Neural progenitor cell (in vitro differentiated cells): ENCODE measurements at regions not wholly inside any gene's neighbourhood (a gene's known extent, or its start where the extent isn't known, plus 50 kb on each side); places are given as distances from the start of the nearest gene placed in this dataset.

Experiments used
- DNase-seq: peaks from one replicate; pipeline ENCODE4 v3.0.0-alpha.2; 2016; ENCODE audit warnings: low spot score
- H2AFZ ChIP-seq: fragments of 200-600 bp; sonication (generic); replicated peaks from 2 replicates; pipeline ENCODE4 v1.6.1; 2016; ENCODE audit warnings: antibody characterized with exemption
- H3F3A ChIP-seq: fragments of 200-600 bp; sonication (generic); 2 replicates; pipeline ENCODE4 v1.6.1; 2016; ENCODE audit warnings: antibody characterized with exemption, low read depth
- H3K27ac ChIP-seq: fragments of 200-600 bp; sonication (generic); 2 replicates; pipeline ENCODE4 v1.5.1; 2016; ENCODE audit warnings: mild to moderate bottlenecking
- H3K27me3 ChIP-seq: fragments of 200-600 bp; sonication (generic); 2 replicates; pipeline ENCODE4 v1.6.1; 2016; ENCODE audit warnings: mild to moderate bottlenecking, moderate library complexity
- H3K36me3 ChIP-seq: fragments of 200-600 bp; sonication (generic); 2 replicates; pipeline ENCODE4 v1.5.1; 2016
- H3K4me1 ChIP-seq: fragments of 200-600 bp; sonication (generic); 2 replicates; pipeline ENCODE4 v1.6.1; 2016; ENCODE audit warnings: mixed run types
- H3K4me2 ChIP-seq: fragments of 200-600 bp; sonication (generic); 2 replicates; pipeline ENCODE4 v1.6.1; 2016
- H3K4me3 ChIP-seq: fragments of 200-600 bp; sonication (generic); 2 replicates; pipeline ENCODE4 v1.5.1; 2016
- H3K79me2 ChIP-seq: fragments of 200-600 bp; sonication (generic); 2 replicates; pipeline ENCODE4 v1.6.1; 2016; ENCODE audit warnings: low read depth
- H3K9ac ChIP-seq: fragments of 200-600 bp; sonication (generic); 2 replicates; pipeline ENCODE4 v1.6.1; 2016
- H3K9me3 ChIP-seq: fragments of 200-600 bp; sonication (generic); 2 replicates; pipeline ENCODE4 v1.5.1; 2016; ENCODE audit warnings: low read depth
- H4K20me1 ChIP-seq: fragments of 200-600 bp; sonication (generic); 2 replicates; pipeline ENCODE4 v1.6.1; 2016; ENCODE audit warnings: low read depth
- H3K27ac Mint-ChIP-seq: 3 replicates; pipeline ENCODE4 v1.8.0; 2021; ENCODE audit warnings: mixed read lengths
- H3K27me3 Mint-ChIP-seq: 2 replicates; pipeline ENCODE4 v1.8.0; 2022; ENCODE audit warnings: low read depth, mild to moderate bottlenecking, inconsistent platforms, moderate library complexity, mixed read lengths; ENCODE audit not compliant: insufficient read depth
- H3K36me3 Mint-ChIP-seq: 3 replicates; pipeline ENCODE4 v1.8.0; 2021; ENCODE audit warnings: mixed read lengths
- H3K4me1 Mint-ChIP-seq: 3 replicates; pipeline ENCODE4 v1.8.0; 2021; ENCODE audit warnings: mixed read lengths
- H3K4me3 Mint-ChIP-seq: 3 replicates; pipeline ENCODE4 v1.8.0; 2021; ENCODE audit warnings: mild to moderate bottlenecking, moderate library complexity, mixed read lengths
- H3K9me3 Mint-ChIP-seq: 3 replicates; pipeline ENCODE4 v1.8.0; 2020; ENCODE audit warnings: mixed read lengths
- CTCF ChIP-seq: fragments of 200-600 bp; sonication (generic); IDR thresholded peaks from 2 replicates; pipeline ENCODE4 v1.5.1; 2017; ENCODE audit warnings: antibody characterized with exemption, mild to moderate bottlenecking
- EZH2 ChIP-seq: fragments of 200-600 bp; sonication (generic); IDR thresholded peaks from 2 replicates; pipeline ENCODE4 v1.6.1; 2017; ENCODE audit warnings: antibody characterized with exemption, mild to moderate bottlenecking, moderate library complexity
- EZH2phosphoT487 ChIP-seq: fragments of 200-600 bp; sonication (generic); IDR thresholded peaks from 2 replicates; pipeline ENCODE4 v1.6.1; 2017; ENCODE audit warnings: antibody characterized with exemption

DNA sequence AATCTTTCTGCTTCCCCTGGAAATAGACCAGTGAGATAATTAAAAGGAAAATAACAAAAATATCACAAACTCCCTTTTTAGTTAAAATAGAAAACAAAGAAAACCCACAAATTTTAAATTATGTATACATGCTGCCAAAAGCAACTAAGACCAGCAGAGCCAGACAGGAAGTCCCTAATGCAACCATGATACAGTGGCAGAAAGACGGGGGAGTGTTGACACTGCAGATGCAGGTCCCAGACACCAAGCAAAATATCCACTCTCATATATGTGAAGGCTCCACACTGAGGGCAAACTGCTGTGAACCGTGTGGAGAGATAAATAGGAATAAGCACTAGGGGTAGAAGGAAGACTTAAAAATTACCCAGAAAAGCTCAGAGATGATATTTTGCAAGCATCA, 401.0 kb downstream of the BTG1 start:
- Mint-ChIP-seq H3K9me3 (no peaks in the 10 kb centered on the region), H3K4me3 (no peak overlapping the region), H3K27ac (no peak overlapping the region), H3K27me3 (no peaks in the 10 kb centered on the region), H3K4me1 (no peaks in the 10 kb centered on the region), H3K36me3 (no peaks in the 10 kb centered on the region)
- no peak overlapping the region for H3K4me3 ChIP-seq
- H3K79me2 ChIP-seq: no peaks in the 10 kb centered on the region
- no peaks in the 10 kb centered on the region for H3K36me3 ChIP-seq
- no peak for TF ChIP-seq EZH2phosphoT487
- no peak for TF ChIP-seq CTCF
- TF ChIP-seq EZH2: no peak
- H3K4me1 ChIP-seq: peaks cover 12% of the 10 kb centered on the region
- no peak for DNase-seq
- H3F3A ChIP-seq: no peaks in the 10 kb centered on the region
- no peaks in the 10 kb centered on the region for H3K9me3 ChIP-seq
- no peak overlapping the region for H3K9ac ChIP-seq
- H3K27me3 ChIP-seq: no peaks in the 10 kb centered on the region
- peak overlapping the region; percentile 61 for H2AFZ ChIP-seq
- no peaks in the 10 kb centered on the region for H4K20me1 ChIP-seq
- H3K4me2 ChIP-seq: no peak overlapping the region
- no peak overlapping the region for H3K27ac ChIP-seq

DNA sequence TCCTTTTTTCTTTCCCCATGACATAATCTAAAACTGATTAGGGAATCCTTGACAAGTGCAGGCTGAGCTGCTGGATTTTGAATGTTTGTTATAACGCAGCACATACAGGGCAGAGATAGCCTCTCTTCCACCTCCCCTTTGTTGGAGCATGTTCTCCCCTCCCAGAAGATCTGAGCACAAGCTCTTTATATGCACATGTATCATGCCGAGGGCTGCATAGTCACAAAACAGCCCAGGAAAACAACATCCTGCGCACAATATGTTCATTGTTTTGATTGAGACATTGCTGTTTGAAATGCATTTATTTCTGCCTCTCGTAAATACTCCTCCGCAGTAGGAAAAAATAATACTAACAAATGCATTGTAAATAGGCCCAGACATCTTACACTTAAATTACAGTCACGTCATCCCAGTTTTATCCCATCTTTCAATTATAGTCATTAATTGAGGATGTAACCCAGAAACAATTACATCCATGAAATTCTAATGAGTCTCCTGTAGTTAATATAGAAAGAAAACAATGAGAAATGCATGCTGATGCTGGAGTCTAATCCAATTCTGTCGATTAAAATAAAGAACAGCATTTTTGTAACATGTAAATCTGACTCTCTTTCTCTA, 401.8 kb downstream of the BTG1 start:
- Histone ChIP-seq H3K9me3 (no peaks in the 10 kb centered on the region), H2AFZ (peak overlapping the region; percentile 61), H3K4me2 (peak overlapping the region; percentile 29), H3K9ac (no peak overlapping the region), H3K27ac (peak overlapping the region; percentile 21), H3K36me3 (no peaks in the 10 kb centered on the region), H3K27me3 (no peaks in the 10 kb centered on the region), H3K4me1 (peaks cover 12% of the 10 kb centered on the region), H3F3A (no peaks in the 10 kb centered on the region), H3K4me3 (no peak overlapping the region), H4K20me1 (no peaks in the 10 kb centered on the region), H3K79me2 (no peaks in the 10 kb centered on the region)
- no peak overlapping the region for H3K4me3 Mint-ChIP-seq
- no peak for TF ChIP-seq EZH2phosphoT487
- TF ChIP-seq CTCF: no peak
- TF ChIP-seq EZH2: no peak
- H3K27me3 Mint-ChIP-seq: no peaks in the 10 kb centered on the region
- H3K9me3 Mint-ChIP-seq: no peaks in the 10 kb centered on the region
- H3K36me3 Mint-ChIP-seq: no peaks in the 10 kb centered on the region
- no peak overlapping the region for H3K27ac Mint-ChIP-seq
- H3K4me1 Mint-ChIP-seq: no peaks in the 10 kb centered on the region
- DNase-seq: no peak

DNA sequence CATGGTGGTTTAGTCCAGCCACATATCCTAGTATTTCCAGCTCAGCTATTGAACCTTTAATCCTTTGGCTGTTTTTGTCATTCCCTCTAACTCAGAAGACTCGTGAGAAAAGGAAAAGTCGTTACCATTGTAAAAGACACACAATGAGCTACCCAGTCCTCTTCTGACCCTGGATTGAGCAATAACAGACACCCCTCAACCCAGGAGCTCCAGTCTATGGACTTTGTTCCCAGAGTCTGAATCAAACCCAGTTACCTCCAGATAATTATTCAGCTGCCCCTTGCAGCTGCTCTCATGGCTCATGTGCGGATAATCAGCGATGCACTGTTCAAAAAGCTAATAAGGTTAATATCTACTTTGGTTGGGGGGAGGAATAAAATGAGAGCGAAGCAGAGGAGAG, 402.4 kb downstream of the BTG1 start:
- no peak overlapping the region for H3K4me3 Mint-ChIP-seq
- H3K36me3 Mint-ChIP-seq: no peaks in the 10 kb centered on the region
- Histone ChIP-seq H3K4me1 (peaks cover 12% of the 10 kb centered on the region), H3F3A (no peaks in the 10 kb centered on the region), H3K36me3 (no peaks in the 10 kb centered on the region), H4K20me1 (no peaks in the 10 kb centered on the region), H3K9ac (no peak overlapping the region), H3K4me2 (peak overlapping the region; percentile 29), H2AFZ (peak overlapping the region; percentile 61), H3K9me3 (no peaks in the 10 kb centered on the region), H3K4me3 (no peak overlapping the region), H3K27ac (peak overlapping the region; percentile 21), H3K27me3 (no peaks in the 10 kb centered on the region), H3K79me2 (no peaks in the 10 kb centered on the region)
- H3K9me3 Mint-ChIP-seq: no peaks in the 10 kb centered on the region
- DNase-seq: peak; percentile 9
- no peaks in the 10 kb centered on the region for H3K27me3 Mint-ChIP-seq
- TF ChIP-seq CTCF (no peak), EZH2 (no peak), EZH2phosphoT487 (no peak)
- H3K27ac Mint-ChIP-seq: no peak overlapping the region
- H3K4me1 Mint-ChIP-seq: no peaks in the 10 kb centered on the region
